HG03097 (cell line): ENCODE measurements at regions not wholly inside any gene's neighbourhood (a gene's known extent, or its start where the extent isn't known, plus 50 kb on each side); places are given as distances from the start of the nearest gene placed in this dataset.
"Not testable (repeated sequence)": the region's sequence is repeated elsewhere in the genome, so short reads cannot be mapped to it uniquely, and the experiment has no call there.

ENCODE experiments used
- ATAC-seq: cut with Tn5 transposase; IDR thresholded peaks from one replicate; pipeline ENCODE4 v1.9.1; 2021; ENCODE audit not compliant: unreplicated experiment, low FRiP score

GRCh38 chr3:71944482-71945065, 159.6 kb upstream of the PROK2 start:
- no peak for ATAC-seq

- ATAC-seq: no peak
These were observed 157.7 kb upstream of the PROK2 start for GRCh38 chr3:71942432-71943187.

DNA sequence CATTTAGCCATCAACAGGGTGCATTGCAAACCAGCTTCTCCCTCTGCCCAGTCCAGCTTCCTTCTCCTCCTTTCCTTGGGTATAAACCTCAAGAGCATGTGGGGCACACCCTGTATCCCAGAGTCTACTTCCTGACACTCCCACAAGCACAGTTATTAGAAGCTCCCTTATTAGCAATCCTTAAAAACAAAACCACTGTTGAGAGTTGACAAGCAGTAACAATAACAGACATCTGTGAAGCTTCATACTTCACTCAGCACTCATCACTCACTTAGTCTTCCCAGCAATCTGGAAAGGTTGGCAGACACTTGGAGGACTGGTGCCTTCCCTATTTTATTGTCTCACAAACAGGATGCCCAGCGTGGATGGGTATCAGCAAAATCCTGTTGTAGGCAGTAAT, 155.5 kb upstream of the PROK2 start:
- ATAC-seq: no peak

- ATAC-seq: not testable (repeated sequence)
These were observed 153.1 kb upstream of the PROK2 start for GRCh38 chr3:71938081-71938480.

DNA sequence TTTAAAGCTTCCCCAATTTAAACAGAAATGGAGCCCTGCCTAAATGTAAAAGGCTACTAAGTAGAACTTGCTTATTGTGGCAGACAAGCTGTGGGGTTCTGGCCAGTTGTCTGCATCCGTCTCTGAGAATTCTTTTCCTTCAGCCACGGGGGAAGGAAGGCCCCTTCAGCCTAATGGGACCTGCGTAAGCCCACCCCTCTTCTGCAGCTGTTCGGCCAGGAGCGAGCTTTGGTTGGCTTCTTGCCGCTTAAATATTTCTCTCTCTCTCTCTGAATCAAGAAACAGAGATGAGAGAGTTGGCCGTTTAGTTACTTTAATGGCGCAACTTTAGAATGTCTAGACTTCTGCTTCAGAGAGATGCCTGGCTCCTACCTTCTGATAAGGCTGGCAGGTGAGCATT, 151.7 kb upstream of the PROK2 start:
- ATAC-seq: no peak

- ATAC-seq: no peak
These were observed 149.7 kb upstream of the PROK2 start for GRCh38 chr3:71934520-71935270.

DNA sequence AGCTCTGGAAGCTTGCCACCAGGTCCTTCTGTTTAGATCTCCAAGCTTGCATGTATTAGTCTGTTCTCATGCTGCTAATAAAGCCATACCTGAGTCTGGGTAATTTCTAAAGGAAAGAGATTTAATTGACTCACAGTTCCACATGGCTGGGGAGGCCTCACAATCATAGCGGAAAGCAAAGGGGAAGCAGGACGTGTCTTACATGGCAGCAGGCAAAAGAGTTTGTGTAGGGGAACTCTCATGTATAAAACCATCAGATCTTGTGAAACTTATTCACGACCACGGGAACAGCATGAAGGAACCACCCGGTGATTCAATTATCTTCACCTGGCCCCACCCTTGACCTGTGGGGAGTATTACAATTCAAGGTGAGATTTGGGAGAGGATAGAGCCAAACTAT, 147.0 kb upstream of the PROK2 start:
- ATAC-seq: no peak

DNA sequence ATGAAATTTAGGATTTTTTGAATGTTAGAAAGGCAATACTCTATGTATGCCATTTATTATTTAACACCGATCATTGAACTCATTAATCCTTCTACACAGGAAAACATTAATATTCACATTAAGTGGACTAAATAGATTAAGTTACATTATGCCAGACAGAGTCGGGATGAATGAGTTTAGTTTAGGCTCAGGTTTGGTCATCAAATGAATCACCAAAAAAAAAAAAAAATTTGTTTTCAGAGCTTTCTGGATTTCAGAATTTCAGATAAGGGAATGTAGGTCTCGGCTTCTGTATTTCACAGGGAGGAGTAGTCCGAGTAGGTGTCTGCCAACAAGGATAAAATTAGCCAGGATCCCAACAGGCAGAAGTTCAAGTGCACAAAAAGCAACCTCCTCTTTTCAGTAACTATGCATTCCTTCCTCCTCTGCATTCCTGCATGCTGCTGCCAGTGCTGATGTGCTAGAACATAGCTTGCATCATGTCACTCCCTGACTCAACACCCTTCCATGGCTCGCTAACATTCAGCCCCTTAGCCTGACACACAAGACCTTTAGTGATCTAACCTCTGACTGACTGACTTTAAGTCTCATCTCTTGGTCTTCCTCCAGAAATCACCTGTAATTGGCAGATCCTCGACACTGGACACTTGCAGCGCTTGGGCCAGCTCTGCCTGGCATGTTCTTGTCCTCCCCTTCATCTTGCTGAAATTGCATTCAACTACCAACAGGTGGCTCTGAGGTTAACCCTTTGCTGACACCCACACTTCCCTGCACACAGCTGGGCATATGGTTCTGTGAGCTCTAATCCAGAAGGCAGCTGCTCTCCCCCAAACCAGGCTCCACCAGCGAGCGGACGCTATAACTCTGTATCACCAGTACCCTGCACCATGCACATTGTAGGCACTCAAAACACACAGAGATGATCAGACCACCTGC, 145.4 kb upstream of the PROK2 start:
- no peak for ATAC-seq

GRCh38 chr3:71928212-71928611, 143.3 kb upstream of the PROK2 start:
- ATAC-seq: no peak

DNA sequence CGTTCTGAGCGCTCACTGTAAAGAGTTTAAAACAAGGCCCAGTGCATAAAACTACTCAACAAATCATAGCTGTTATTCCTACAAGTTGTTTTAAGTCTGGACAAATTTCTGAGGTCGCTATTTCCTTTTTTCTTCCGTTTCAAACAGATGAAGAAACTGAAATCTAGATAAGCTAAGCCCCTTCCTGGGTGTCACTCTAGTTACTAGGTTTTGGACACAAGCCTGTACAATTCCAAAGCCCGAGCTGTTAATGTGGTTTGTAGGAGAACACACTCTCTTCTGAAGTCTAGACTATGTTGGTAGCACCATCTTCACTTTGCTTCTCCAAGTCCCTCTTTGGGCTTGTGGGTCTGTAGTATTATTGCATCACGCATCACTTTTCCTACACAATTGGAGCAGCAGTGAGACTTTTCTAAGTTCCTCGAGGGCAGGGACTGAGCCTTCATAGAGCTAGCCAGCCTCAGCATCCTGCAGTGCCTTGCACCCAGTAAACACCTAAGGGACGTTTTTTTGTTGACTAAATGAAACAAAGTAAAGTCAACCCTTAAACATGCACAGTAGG, 142.6 kb upstream of the PROK2 start:
- no peak for ATAC-seq

DNA sequence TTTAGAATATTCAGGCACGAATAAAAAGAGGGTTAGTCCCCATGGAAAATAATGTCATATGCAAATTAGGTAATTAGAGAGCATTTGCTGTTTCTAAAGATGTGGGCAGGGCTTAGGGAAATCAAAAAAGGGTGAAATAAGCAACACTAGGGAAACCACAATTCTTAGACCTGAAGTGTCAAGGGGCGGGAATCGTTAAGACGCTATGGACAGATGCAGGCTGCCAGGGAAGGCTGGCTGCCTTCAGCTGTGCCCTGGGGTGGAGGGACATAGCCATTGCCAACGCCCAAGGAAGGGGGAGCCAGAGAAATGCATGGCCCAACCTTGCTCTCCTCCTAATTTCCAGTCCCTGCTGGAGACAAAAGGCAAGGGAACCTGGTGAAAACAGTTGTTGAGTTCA, 141.7 kb upstream of the PROK2 start:
- ATAC-seq: no peak

GRCh38 chr3:71926262-71926600, 141.3 kb upstream of the PROK2 start:
- ATAC-seq: no peak

GRCh38 chr3:71925511-71926261, 140.7 kb upstream of the PROK2 start:
- not testable (repeated sequence) for ATAC-seq

DNA sequence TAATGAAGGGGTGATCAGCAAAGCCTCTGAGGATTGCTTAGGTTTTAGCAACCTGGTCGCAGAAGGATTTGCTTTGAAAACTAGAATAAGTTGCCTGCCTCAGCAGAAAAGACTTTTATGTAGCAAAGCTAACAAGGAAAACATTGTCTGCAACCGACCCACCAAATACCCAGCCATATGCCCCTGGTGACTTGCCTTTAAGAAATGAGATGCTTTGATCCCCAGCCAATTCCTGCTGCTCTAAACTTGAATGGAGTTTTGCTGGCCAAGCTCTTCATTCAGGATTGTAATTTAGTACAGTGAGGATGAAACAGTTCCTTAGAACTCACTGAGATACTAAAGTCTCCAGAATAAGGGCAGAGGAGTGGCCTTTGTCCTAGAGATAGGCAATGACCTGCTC, 139.8 kb upstream of the PROK2 start:
- no peak for ATAC-seq

DNA sequence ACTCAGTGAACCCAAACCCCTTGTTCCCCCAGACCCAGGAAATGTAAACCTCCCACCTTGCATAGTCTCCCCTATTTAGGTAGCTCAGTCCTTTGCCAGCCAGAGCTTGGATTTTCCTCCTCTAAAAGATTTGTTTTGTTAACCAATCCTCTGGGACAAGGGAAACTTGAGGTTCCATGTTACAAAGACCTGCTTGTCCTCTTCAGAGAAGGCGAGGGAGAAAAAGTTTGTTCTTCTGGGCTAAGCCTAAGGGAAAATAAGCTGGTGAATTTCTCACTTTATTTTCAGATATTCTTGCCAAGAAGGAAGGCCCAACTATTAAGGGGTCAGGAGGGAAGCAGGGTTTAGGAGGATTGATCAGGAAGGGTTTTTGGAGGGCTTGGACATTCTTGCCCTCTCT, 136.1 kb upstream of the PROK2 start:
- no peak for ATAC-seq

- no peak for ATAC-seq
These were observed 134.6 kb upstream of the PROK2 start for GRCh38 chr3:71919572-71919971.

- ATAC-seq: no peak
These were observed 132.6 kb upstream of the PROK2 start for GRCh38 chr3:71917545-71917944.

DNA sequence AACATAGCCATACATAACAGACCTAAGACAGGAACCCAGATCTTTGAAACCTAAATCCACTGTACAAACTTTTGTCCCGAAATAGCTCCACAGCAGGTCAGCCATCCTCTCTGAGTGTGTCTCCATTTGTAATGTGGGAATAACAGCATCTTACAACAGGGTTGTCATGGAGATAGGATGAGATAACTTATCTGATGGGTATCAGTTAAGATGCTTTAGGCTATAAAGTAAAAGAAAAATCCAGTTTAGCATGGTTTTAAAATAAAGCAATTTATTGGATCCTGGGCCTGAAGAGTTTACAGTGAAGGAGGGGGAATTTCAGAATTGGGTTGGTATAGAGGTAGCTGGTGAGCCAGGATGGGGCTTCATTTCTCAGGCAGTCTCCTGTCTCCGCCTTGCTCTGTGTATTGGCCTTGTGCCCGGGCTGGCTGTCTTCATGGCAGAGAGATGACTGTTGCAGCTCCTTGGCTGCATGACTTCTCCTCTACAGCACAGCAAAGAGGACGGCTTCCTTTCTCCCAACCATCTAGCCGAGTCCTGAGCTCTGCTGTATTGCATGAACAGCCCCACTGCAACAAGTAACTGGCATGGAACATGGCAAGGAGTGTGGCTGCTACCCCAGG, 131.9 kb upstream of the PROK2 start:
- no peak for ATAC-seq

DNA sequence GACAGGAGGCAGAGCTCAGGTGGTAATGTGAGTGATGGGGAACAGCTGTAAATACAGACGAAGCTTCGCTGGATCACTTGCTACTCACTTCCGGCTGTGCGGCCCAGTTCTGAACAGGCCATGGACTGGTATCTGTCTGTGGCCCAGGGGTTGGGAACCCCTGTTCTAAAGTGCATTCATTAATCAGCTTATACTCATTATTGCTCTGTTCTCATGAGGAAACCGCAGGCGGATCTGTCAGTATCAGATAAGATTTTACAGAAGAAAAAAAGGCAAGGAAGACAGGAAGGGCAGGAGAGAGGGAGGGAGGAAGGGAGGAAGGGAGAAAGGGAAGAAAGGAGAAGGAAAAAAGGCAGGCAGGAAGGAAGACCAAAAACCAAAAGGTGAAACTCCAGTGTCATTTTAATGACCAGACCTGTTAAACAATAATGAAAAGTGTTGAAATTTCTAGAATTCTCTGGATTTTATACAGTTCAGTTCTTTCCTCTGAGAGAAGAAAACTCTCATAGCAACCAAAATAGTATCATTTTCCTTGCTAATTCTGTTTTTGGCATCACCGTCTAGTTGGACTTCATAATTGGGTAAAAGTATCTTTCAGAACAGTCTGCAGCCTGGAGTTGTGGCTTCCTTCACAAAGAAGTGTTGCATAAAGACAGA, 128.0 kb upstream of the PROK2 start:
- ATAC-seq: no peak
